ENCODE measurements at regions not wholly inside any gene's neighbourhood (a gene's known extent, or its start where the extent isn't known, plus 50 kb on each side); places are given as distances from the start of the nearest gene placed in this dataset.

DNA sequence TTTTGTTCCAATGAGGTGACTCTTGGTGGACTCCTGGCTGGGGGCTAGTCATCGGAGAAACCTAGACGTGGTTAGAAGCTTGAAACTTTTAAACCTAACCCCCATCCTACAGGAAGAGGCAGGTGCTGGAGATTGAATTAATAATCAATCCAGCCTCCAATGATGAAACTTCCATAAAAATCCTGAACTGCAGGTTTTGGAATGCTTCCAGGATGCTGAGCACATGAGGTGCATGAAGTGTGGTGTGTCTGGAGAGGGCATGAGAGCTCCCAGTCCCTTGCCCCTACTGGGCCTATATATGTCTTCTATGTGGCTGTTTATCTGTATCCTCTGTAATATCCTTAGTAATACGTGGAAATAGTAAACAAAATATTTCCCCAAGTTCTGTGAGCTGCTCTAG is 90.7 kb upstream of the PDHA2 start:
- TF ChIP-seq POLR2AphosphoS5 (IDR thresholded peaks at IDR 0.05) (no peak), POLR2A (IDR thresholded peaks at IDR 0.05) (no peak)
- TF ChIP-seq, protein P1, sequence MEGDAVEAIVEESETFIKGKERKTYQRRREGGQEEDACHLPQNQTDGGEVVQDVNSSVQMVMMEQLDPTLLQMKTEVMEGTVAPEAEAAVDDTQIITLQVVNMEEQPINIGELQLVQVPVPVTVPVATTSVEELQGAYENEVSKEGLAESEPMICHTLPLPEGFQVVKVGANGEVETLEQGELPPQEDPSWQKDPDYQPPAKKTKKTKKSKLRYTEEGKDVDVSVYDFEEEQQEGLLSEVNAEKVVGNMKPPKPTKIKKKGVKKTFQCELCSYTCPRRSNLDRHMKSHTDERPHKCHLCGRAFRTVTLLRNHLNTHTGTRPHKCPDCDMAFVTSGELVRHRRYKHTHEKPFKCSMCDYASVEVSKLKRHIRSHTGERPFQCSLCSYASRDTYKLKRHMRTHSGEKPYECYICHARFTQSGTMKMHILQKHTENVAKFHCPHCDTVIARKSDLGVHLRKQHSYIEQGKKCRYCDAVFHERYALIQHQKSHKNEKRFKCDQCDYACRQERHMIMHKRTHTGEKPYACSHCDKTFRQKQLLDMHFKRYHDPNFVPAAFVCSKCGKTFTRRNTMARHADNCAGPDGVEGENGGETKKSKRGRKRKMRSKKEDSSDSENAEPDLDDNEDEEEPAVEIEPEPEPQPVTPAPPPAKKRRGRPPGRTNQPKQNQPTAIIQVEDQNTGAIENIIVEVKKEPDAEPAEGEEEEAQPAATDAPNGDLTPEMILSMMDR (IDR thresholded peaks at IDR 0.05): no peak
